Adrenal gland (tissue), 5 donors: ENCODE measurements at regions not wholly inside any gene's neighbourhood (a gene's known extent, or its start where the extent isn't known, plus 50 kb on each side); places are given as distances from the start of the nearest gene placed in this dataset.

Source experiments
- CTCF ChIP-seq, 6 experiments: fragments of 450-650 bp in 4 of 6; fragments of 200-600 bp in 2 of 6; sonication (generic) in 1 of 6; IDR thresholded peaks; 1 replicate in 5 of 6; 2 replicates in 1 of 6; pipeline versions ENCODE4 v1.5.1 to v1.8.0; 2016 to 2021; ENCODE audit warnings: antibody characterized with exemption in 6 of 6, mild to moderate bottlenecking in 2 of 6, moderate library complexity in 1 of 6
- POLR2A ChIP-seq, 2 donors: fragments of 450-650 bp; IDR thresholded peaks; one replicate each; pipeline ENCODE4 v1.6.1; 2017; ENCODE audit warnings: antibody characterized with exemption in 2 of 2, mild to moderate bottlenecking in 2 of 2, moderate library complexity in 1 of 2
- donor health status: DM: no; HTN: no; CAD: no.

DNA sequence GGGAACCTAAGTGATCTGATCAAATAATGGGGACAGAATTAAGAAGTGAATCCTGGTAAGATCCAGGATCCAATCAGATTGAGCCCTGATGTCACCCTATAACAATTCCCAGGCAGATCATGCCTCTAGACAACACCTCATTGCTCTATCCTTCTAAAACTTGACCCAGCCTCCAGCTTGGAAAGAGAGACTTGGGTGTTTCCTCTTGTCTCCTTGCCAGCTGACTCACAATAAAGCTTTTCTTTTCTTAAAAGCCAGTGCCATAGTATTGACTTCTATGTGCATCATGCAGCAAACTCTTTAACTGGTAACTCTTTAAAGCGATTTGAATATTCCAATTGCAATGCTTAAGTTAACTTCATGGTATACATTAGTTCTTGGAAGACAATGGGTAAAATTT lies 109.6 kb upstream of the CHORDC1 start:
- no peak for TF ChIP-seq CTCF (IDR thresholded peaks at IDR 0.05)
- no peak for TF ChIP-seq POLR2A (IDR thresholded peaks at IDR 0.05)
